IMR-90 (cell line): ENCODE measurements at regions not wholly inside any gene's neighbourhood (a gene's known extent, or its start where the extent isn't known, plus 50 kb on each side); places are given as distances from the start of the nearest gene placed in this dataset.
"Not testable (repeated sequence)": the region's sequence is repeated elsewhere in the genome, so short reads cannot be mapped to it uniquely, and the experiment has no call there.

ENCODE experiments used
- ATAC-seq: fragments of 200-7000 bp; cut with Tn5 transposase; 2 replicates; pipeline ENCODE4 v1.9.1; 2020; ENCODE audit warnings: low read depth, mild to moderate bottlenecking, moderate library complexity
- BruUV-seq: library from RNA; stranded (reverse); fragments of 400-500 nt; replicated peaks from 2 replicates; lab custom pipeline; 2021; lab: Mats Ljungman, UMichigan
- CTCF ChIA-PET: fragments of 300-600 bp; formaldehyde crosslinking; extraction: SDS; loops from one replicate; lab custom pipeline; 2021; ENCODE audit warnings: antibody characterized with exemption; lab: Yijun Ruan, JAX
- POLR2A ChIA-PET: fragments of 300-600 bp; sonication (Branson Sonifier 250); formaldehyde crosslinking; loops from one replicate; lab custom pipeline; 2022; ENCODE audit warnings: antibody characterized with exemption; ENCODE audit not compliant: unreplicated experiment; lab: Charles Lee
- DNase-seq: peaks from one replicate; pipeline ENCODE4 v3.0.0; 2013
- H2AFZ ChIP-seq: replicated peaks from 2 replicates; pipeline ENCODE3; 2013; ENCODE audit warnings: low read length, mild to moderate bottlenecking; ENCODE audit not compliant: poor library complexity
- H2AK5ac ChIP-seq: 2 replicates; pipeline ENCODE4 v1.6.1; 2013; ENCODE audit warnings: low read depth, low read length, inconsistent platforms
- H2AK9ac ChIP-seq: replicated peaks from 2 replicates; pipeline ENCODE3; 2013; ENCODE audit warnings: mild to moderate bottlenecking, low read depth, low read length, moderate library complexity; ENCODE audit not compliant: poor library complexity
- H2BK120ac ChIP-seq: 2 replicates; pipeline ENCODE4 v1.6.1; 2013; ENCODE audit warnings: low read depth, low read length, inconsistent platforms
- H2BK15ac ChIP-seq: 3 replicates; pipeline ENCODE4 v1.6.1; 2013; ENCODE audit warnings: low read depth, low read length, inconsistent platforms
- H2BK20ac ChIP-seq: 2 replicates; pipeline ENCODE4 v1.6.1; 2013; ENCODE audit warnings: low read depth, mild to moderate bottlenecking, inconsistent platforms, low read length, moderate library complexity
- H2BK5ac ChIP-seq: 2 replicates; pipeline ENCODE4 v1.6.1; 2013; ENCODE audit warnings: mild to moderate bottlenecking, low read depth, low read length, inconsistent platforms; ENCODE audit not compliant: poor library complexity, severe bottlenecking
- H3K14ac ChIP-seq: replicated peaks from 2 replicates; pipeline ENCODE4 v1.6.1; 2013; ENCODE audit warnings: low read depth, low read length, inconsistent platforms
- H3K18ac ChIP-seq: 2 replicates; pipeline ENCODE4 v1.6.1; 2013; ENCODE audit warnings: low read depth, low read length, control low read depth
- H3K23ac ChIP-seq: 2 replicates; pipeline ENCODE4 v1.6.1; 2013; ENCODE audit warnings: low read depth, low read length, inconsistent platforms
- H3K27ac ChIP-seq: 2 replicates; pipeline ENCODE4 v1.5.1; 2013; ENCODE audit warnings: mild to moderate bottlenecking, control low read depth, low read length; ENCODE audit not compliant: insufficient read depth
- H3K27me3 ChIP-seq: 2 replicates; pipeline ENCODE4 v1.6.1; 2013; ENCODE audit warnings: low read length; ENCODE audit not compliant: control insufficient read depth, insufficient read depth
- H3K36me3 ChIP-seq: 2 replicates; pipeline ENCODE4 v1.6.1; 2013; ENCODE audit warnings: low read length, mixed read lengths; ENCODE audit not compliant: control insufficient read depth, insufficient read depth
- H3K4ac ChIP-seq: 2 replicates; pipeline ENCODE4 v1.6.1; 2013; ENCODE audit warnings: low read depth, low read length, inconsistent platforms
- H3K4me1 ChIP-seq: 2 replicates; pipeline ENCODE4 v1.6.1; 2013; ENCODE audit warnings: low read length, mixed read lengths; ENCODE audit not compliant: control insufficient read depth, insufficient read depth
- H3K4me2 ChIP-seq: 2 replicates; pipeline ENCODE4 v1.6.1; 2013; ENCODE audit warnings: low read depth, mild to moderate bottlenecking, control low read depth, low read length, moderate library complexity
- H3K4me3 ChIP-seq: 2 replicates; pipeline ENCODE4 v1.5.1; 2013; ENCODE audit warnings: low read depth, mild to moderate bottlenecking, control low read depth, low read length, moderate library complexity; ENCODE audit not compliant: insufficient read depth
- H3K56ac ChIP-seq: 2 replicates; pipeline ENCODE4 v1.6.1; 2013; ENCODE audit warnings: low read length, inconsistent platforms; ENCODE audit not compliant: insufficient read depth; ENCODE audit errors: extremely low read depth
- H3K79me1 ChIP-seq, 2 experiments: 2 replicates each; pipeline ENCODE4 v1.6.1; 2013; ENCODE audit warnings: low read length in 2 of 2, inconsistent platforms in 1 of 2, low read depth in 1 of 2
- H3K9ac ChIP-seq: 2 replicates; pipeline ENCODE4 v1.6.1; 2013; ENCODE audit warnings: low read depth, low read length, control low read depth
- H3K9me1 ChIP-seq: 2 replicates; pipeline ENCODE4 v1.6.1; 2013; ENCODE audit warnings: low read length, inconsistent platforms; ENCODE audit not compliant: insufficient read depth
- H3K9me3 ChIP-seq: 2 replicates; pipeline ENCODE4 v1.6.1; 2013; ENCODE audit warnings: low read length; ENCODE audit not compliant: control insufficient read depth, insufficient read depth
- H4K20me1 ChIP-seq: 2 replicates; pipeline ENCODE4 v1.6.1; 2013; ENCODE audit warnings: low read length, inconsistent platforms; ENCODE audit not compliant: insufficient read depth
- H4K5ac ChIP-seq: 2 replicates; pipeline ENCODE4 v1.6.1; 2013; ENCODE audit warnings: mild to moderate bottlenecking, low read depth, low read length, control low read depth
- H4K8ac ChIP-seq, 2 experiments: 2 replicates each; pipeline ENCODE4 v1.6.1; 2013; ENCODE audit warnings: low read depth in 2 of 2, low read length in 2 of 2, control low read depth in 1 of 2, inconsistent platforms in 1 of 2
- H4K91ac ChIP-seq: 2 replicates; pipeline ENCODE4 v1.6.1; 2013; ENCODE audit warnings: low read depth, low read length, inconsistent platforms; ENCODE audit not compliant: insufficient read depth
- MAFK ChIP-seq: IDR thresholded peaks from 2 replicates; pipeline ENCODE4 v1.6.1; 2012; ENCODE audit warnings: low read depth, low read length, improper control_type of control experiment
- WGBS, 2 experiments: methylation state at CpG; one replicate each; pipeline versions ENCODE4 v1.1.5 to v1.1.7; 2013; ENCODE audit warnings: missing lambda C conversion rate in 2 of 2; ENCODE audit not compliant: insufficient read length in 1 of 2; ENCODE audit errors: extremely low coverage in 2 of 2; 5-methylcytosine and 5-hydroxymethylcytosine counted together
- dilution Hi-C: fragments of 300-500 bp; cut with HindIII; formaldehyde crosslinking; loops from one replicate; pipeline ENCODE4 v1.14.3; 2018; ENCODE audit warnings: low sequenced_read_pairs; ENCODE audit not compliant: unreplicated experiment
- in situ Hi-C: fragments of 300-500 bp; cut with MboI; formaldehyde crosslinking; loops from 3 replicates; pipeline ENCODE4 v1.14.3; 2019; ENCODE audit warnings: low sequenced_read_pairs, inconsistent platforms, mixed read lengths
- intact Hi-C: fragments of 100-400 bp; cut with micrococcal nuclease; formaldehyde crosslinking; loops from 2 replicates; pipeline ENCODE4 v1.10.0; 2022

GRCh38 chr3:28627843-28628242 lies 279.2 kb upstream of the AZI2 start:
- H2AK9ac ChIP-seq, H4K5ac ChIP-seq, H4K91ac ChIP-seq, H3K4me3 ChIP-seq, DNase-seq, H3K9me1 ChIP-seq, H3K4me2 ChIP-seq, H3K36me3 ChIP-seq, H4K8ac ChIP-seq, CTCF ChIA-PET, BruUV-seq, H3K9ac ChIP-seq, H3K79me1 ChIP-seq, H2AK5ac ChIP-seq, H2BK5ac ChIP-seq, H3K14ac ChIP-seq, H3K56ac ChIP-seq, ATAC-seq, dilution Hi-C loops, H3K4me1 ChIP-seq, H4K20me1 ChIP-seq, H2BK120ac ChIP-seq, H3K27ac ChIP-seq, H3K9me3 ChIP-seq, POLR2A ChIA-PET, in situ Hi-C loops, intact Hi-C loops, H3K18ac ChIP-seq, H2AFZ ChIP-seq, H3K27me3 ChIP-seq, H3K23ac ChIP-seq, H2BK20ac ChIP-seq, H2BK15ac ChIP-seq, H3K4ac ChIP-seq: not testable (repeated sequence)
- no CpG with 5 or more reads among the region's 2 CpGs for WGBS, 2 experiments
- TF ChIP-seq MAFK: peak; percentile 72
